Uterus (tissue), 2 donors: ENCODE measurements at regions not wholly inside any gene's neighbourhood (a gene's known extent, or its start where the extent isn't known, plus 50 kb on each side); places are given as distances from the start of the nearest gene placed in this dataset.

Experiments used
- CTCF ChIP-seq, 4 experiments: fragments of 200-600 bp in 2 of 4; fragments of 450-650 bp in 2 of 4; sonication (generic) in 2 of 4; IDR thresholded peaks; one replicate each; pipeline ENCODE4 v1.5.1; 2016 to 2019; ENCODE audit warnings: antibody characterized with exemption in 4 of 4, mild to moderate bottlenecking in 2 of 4, moderate library complexity in 1 of 4
- POLR2A ChIP-seq, 2 donors: fragments of 450-650 bp; IDR thresholded peaks; one replicate each; pipeline ENCODE4 v1.6.1; 2016; ENCODE audit warnings: antibody characterized with exemption in 2 of 2, mild to moderate bottlenecking in 1 of 2, moderate library complexity in 1 of 2

DNA sequence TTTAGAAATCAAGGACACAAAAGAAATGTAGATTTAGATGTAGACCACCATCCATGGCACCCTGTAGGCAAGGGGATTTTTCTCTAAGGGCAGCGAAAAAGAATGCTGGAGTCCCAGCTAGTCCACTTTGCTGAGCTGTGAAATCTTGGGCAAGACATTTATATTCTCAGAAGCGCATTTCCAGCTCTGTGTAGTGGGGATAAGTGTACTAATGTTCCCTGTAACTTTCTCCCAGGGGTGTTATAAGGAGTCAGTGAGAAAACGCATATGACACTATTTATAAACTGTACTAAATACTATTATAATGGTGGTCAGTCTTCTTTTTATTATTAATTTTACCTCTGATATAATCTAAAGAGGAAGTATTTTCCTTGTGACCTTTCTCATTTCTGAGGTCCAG is 133.4 kb upstream of the FRMD6 start:
- TF ChIP-seq POLR2A (IDR thresholded peaks at IDR 0.05) (no peak), CTCF (IDR thresholded peaks at IDR 0.05) (no peak)
